DMS 273 (cell line): ENCODE measurements at regions not wholly inside any gene's neighbourhood (a gene's known extent, or its start where the extent isn't known, plus 50 kb on each side); places are given as distances from the start of the nearest gene placed in this dataset.

Experiments used
- DNase-seq: peaks from one replicate; lab custom pipeline; 2025; ENCODE audit not compliant: unreplicated experiment; lab: John Stamatoyannopoulos, UW

DNA sequence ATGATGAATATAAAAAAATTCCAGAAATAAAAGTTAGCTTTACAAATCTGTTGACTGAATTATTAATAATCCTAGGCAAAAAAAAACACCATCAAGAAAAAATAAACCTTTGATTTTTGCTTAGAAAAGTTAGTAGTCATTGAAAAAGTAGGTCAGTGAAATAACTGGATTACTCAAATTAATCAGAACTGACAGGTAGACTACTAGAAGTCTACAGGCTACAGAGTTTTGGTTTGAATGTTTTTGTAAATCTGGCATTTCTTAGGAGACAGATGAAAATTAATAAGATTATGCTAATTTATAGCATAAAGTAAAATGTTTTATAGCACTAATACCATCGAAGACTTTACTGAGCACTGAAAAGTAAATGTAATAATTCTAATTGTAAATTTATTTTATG, 511.9 kb downstream of the PTPRC start:
- DNase-seq, result no peak

DNA sequence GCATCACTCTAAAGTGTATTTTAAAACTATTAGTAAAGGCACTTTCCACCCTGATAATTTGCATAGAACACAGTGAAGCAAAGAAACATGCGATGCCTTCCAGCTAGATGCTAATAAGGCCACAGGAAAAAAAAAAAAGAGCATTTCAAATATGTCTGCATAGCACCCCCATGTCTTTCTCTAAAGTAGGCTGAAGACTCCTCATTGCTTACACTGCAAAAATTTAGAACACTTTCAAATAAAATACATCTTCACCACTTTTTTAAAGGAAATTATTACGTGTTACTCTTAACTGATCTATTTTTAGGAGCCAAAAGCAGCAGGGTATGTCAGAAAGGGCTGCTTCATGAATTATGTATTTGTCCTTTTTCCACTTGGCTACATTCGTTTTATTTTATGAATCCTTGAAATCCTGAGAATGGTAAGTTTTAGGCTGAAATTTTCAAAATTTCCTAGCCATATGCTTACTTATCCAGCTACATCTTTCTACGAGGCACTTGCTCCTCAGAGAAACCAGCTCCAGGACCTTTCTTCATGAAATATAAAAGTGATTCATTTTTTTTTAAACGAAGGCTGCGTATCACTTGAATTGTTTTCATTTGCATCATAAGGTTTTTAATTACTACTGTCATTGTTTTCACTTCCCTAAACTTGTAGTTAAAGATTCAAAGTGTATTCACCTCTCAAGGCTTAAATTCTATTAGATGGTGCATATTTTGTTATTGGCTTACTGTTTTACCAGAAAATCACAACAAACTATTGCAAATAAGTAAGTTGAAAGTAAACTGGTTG, 513.0 kb downstream of the PTPRC start:
- DNase-seq, result no peak

- no peak for DNase-seq
Measured at GRCh38 chr1:199152676-199153075, 513.8 kb downstream of the PTPRC start.

GRCh38 chr1:199155166-199156019, 516.6 kb downstream of the PTPRC start:
- DNase-seq, result no peak

DNA sequence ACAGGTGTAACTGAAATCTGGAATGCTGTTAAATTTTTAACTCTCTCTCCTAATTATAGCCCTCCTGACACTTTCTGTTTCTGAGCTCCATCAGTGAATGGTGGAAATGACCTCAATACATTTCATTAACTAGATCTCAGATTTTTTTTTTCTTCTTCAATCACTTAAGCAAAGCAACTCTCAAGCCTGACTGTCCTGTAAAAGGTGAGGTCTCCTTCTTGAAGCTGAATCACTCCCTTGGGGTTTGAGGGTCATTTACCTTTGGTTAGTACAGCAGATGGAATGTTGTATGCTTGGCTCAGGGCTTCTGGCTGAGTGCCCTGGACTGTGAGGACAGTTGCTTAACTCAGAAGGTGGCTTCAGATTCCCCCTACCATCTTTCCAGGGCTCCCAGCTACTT, 518.7 kb downstream of the PTPRC start:
- DNase-seq, result peak; percentile 39

DNA sequence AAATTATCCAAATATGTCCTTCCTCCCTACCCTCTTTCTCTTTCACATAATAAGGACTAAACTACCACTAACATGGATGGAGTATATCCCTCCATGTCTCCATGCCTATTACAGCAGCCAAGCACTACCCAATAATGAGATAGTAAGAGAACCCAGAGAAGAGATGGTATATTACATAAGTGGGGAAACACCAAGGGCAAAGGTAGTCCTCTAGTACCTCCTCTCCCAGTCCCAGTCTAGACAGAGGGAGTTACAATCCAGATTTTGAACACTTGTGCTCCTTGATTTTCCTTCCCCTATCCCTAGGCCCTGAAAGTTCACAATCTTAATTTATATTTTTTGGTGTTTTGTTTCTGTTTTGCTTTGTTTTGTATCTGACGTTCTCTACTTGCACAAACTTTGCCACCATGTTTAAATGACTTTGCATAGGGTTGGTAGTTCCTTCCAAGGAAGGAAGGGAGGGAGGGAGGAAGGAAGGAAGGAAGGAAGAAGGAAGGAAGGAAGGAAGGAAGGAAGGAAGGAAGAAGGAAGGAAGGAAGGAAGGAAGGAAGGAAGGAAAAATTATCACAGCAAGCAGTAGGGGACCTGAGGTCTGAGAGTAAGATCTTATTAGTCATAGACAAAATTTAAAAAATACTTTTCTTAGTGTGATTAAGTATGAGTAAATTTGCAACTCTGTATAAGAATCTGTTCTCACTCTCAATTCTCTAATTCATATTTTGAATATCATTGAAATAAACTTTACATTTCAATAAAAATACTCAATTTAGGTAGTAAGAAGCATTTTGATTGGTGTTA, 521.9 kb downstream of the PTPRC start:
- no peak for DNase-seq

GRCh38 chr1:199161319-199161680, 522.5 kb downstream of the PTPRC start:
- no peak for DNase-seq

DNA sequence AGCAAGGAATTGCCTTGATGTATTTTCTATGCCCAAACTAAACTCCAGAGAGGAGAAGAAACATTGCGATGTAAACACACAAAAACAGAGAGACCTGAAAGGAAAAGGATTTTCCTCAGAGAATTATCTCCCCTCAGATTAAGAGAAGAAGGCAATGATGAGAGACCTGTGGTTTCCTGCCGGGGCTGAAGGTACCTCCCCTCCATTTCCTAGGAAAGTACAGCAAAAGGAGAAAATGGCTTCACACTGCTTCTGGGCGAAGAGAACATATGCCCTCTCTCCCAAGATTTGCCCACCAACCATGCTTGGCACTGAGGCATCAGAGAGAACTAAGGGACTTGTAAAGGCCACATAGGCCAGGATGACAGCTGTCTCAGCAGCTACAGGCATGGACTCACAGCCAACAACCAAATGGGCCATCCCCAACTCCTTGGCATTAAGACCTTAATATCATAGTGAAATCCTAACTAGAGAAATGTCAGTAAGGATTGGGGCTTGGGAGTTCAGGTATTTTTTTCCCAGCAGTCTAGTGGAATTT, 523.0 kb downstream of the PTPRC start:
- DNase-seq, result no peak

- no peak for DNase-seq
Measured at GRCh38 chr1:199163267-199163666, 524.4 kb downstream of the PTPRC start.

DNA sequence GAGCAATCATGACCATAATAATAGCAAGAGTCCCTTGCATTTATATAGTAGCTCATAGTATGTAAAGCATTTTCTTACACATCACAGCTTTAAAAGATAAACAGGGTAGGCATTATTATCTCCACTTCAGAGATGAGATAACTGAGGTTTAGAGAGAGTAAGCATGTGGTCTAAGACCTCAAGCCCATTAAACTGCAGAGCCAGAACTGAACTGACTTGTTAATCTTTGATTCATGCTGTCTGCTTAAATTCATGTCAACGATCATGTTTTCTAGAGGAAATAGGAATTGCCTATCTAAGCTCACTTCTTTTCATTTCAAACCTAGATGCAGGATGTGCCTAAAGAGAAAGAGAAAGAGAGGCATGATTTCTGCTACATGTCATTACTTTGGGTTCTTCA, 524.8 kb downstream of the PTPRC start:
- DNase-seq, result no peak

GRCh38 chr1:199167460-199167859, 528.6 kb downstream of the PTPRC start:
- DNase-seq, result no peak

GRCh38 chr1:199168888-199169585, 530.2 kb downstream of the PTPRC start:
- DNase-seq, result no peak

GRCh38 chr1:199170711-199171110, 531.9 kb downstream of the PTPRC start:
- no peak for DNase-seq

DNA sequence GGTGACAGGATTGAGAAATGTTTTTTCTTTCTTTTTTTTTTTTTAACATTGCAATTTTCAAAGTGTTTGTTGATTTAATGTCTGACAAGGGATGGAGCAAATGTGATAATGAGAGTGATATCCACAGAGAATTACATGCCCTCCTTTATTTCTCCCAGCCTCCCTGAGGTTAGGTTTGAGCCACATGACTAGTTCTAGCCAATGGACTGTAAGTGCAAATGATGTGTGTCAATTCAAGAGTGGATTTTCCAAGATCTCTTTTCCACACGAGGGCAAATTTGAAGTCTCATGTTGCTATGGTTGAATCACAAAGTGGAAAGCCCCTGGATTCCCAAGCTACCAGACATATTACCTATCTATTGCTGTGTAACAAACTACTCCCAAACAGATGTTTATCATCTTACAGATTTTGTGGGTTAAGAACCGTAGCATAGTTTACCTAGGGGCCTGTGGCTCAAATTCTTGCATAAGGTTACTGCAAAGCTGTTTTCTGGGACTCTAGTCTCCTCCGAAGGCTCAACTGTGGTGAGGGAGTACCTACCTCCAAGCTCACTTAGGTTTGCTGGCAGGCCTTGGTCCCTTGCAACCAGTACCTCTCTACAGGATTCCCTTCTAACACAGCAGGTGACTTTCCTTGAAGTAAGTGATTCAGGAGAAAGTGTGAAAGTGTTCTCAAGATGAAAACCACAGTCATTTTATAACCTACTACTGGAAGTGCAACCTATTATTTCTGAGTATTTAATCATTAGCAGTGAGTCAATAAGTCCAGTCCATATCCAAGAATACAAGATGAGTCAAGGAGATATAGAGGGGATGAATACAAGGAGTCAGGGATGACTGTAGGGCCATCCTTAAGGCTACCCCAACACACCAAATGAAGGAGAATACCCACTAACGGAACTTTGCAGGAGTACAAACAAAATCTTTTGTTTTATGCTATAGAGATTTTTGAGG, 533.6 kb downstream of the PTPRC start:
- no peak for DNase-seq

- no peak for DNase-seq
Measured at GRCh38 chr1:199173356-199173755, 534.5 kb downstream of the PTPRC start.

DNA sequence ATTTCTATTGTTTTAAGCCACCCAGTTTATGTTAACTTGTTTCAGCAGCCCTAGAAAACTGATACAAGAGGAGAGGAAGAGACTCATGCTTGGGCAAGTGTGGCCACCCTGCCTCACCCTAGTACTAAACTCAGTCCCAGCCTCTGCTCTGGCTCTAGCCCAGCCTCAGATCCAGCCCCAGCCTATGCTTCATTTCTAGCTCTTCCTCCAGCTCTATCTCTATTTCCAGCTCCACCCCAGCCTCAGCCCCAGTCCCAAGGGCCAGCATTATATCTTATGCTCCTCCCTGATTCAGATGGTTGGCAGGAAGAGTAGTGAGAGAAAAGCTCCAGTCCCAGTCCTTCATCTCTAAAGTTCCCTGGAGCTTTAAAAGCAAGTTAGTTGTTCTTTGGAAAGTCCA, 535.5 kb downstream of the PTPRC start:
- no peak for DNase-seq

DNA sequence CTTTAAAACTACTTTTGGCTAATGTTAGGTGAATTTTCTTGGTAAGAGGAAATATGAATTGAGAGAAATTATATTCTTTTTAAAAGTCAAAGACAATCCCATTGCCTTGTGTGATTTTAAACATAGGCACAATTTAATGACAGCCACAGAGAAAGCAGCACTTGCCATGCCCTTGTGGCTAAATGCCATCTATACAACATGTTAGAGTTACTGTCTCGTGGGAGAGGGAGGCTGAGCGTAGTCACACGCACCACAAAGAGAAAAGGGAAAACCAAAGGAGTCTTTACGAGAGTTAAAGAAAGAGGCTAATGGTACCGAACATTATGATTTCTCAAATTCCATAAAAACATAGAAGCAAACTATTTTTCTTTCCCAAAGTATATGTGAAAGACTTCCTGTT, 537.9 kb downstream of the PTPRC start:
- DNase-seq, result no peak

- DNase-seq, result no peak
Measured at GRCh38 chr1:199177241-199177640, 538.4 kb downstream of the PTPRC start.

DNA sequence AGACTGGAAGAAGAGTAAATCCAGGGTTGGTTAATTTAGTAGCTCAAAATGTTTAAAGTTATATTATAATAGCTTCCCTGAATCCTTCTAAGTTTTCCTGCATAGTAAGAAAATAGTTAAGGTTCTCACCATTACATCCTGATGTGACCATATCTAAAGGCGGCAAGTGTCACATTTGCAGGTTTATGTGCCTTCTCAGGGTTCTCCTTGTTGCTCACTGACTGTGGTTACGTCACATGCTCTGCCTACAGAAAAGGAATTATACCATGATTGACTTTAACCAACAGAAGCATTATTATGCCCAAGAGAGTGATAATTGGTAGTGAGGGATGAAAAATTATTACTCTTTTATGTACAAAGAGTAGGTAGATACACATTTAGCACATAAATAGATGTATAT, 539.8 kb downstream of the PTPRC start:
- no peak for DNase-seq
